HepG2 (cell line): ENCODE measurements at regions not wholly inside any gene's neighbourhood (a gene's known extent, or its start where the extent isn't known, plus 50 kb on each side); places are given as distances from the start of the nearest gene placed in this dataset.

ENCODE experiments used
- AGO2 ChIP-seq: fragments of 200-400 bp; formaldehyde crosslinking; optimal IDR thresholded peaks from 2 replicates; pipeline ENCODE3; 2017; ENCODE audit warnings: mild to moderate bottlenecking, low read depth, low read length, moderate library complexity
- CAMTA2 ChIP-seq: sonication (generic); formaldehyde crosslinking; IDR thresholded peaks from 2 replicates; pipeline ENCODE4 v1.4.0; 2020; ENCODE audit warnings: mild to moderate bottlenecking, missing genetic modification reagents, borderline replicate concordance
- CEBPG ChIP-seq: IDR thresholded peaks from 2 replicates; pipeline ENCODE4 v1.6.1; 2016
- EZH2 ChIP-seq: conservative IDR thresholded peaks from 2 replicates; pipeline ENCODE4 v1.6.1; 2012; ENCODE audit warnings: mild to moderate bottlenecking, low read depth, low read length, moderate library complexity
- FOXA1 ChIP-seq, 2 experiments: fragments of 450-650 bp in 1 of 2; sonication (generic) in 1 of 2; formaldehyde crosslinking in 1 of 2; IDR thresholded peaks; 2 replicates each; pipeline versions ENCODE4 v1.4.0 to v1.6.1; 2016 to 2020; ENCODE audit warnings: missing genetic modification reagents in 1 of 2
- KLF15 ChIP-seq: sonication (generic); formaldehyde crosslinking; IDR thresholded peaks from 2 replicates; pipeline ENCODE4 v1.8.1; 2023; ENCODE audit warnings: borderline replicate concordance, mild to moderate bottlenecking, inconsistent platforms, missing genetic modification reagents, mixed read lengths
- MED13 ChIP-seq: sonication (generic); formaldehyde crosslinking; IDR thresholded peaks from 2 replicates; pipeline ENCODE4 v1.5.0; 2020; ENCODE audit warnings: missing genetic modification reagents
- MEIS1 ChIP-seq: sonication (generic); formaldehyde crosslinking; IDR thresholded peaks from 2 replicates; pipeline ENCODE4 v1.9.0; 2021; ENCODE audit warnings: mild to moderate bottlenecking, missing genetic modification reagents, moderate library complexity, borderline replicate concordance
- NCOA1 ChIP-seq: sonication (generic); formaldehyde crosslinking; IDR thresholded peaks from 2 replicates; pipeline ENCODE4 v1.9.0; 2021; ENCODE audit warnings: missing genetic modification reagents
- NCOA2 ChIP-seq: sonication (generic); formaldehyde crosslinking; IDR thresholded peaks from 2 replicates; pipeline ENCODE4 v1.8.0; 2022; ENCODE audit warnings: inconsistent platforms
- SNRNP70 ChIP-seq: fragments of 200-400 bp; formaldehyde crosslinking; IDR thresholded peaks from 2 replicates; pipeline ENCODE4 v1.6.1; 2017; ENCODE audit warnings: mild to moderate bottlenecking, low read depth, low read length, moderate library complexity
- STAT5B ChIP-seq: sonication (generic); formaldehyde crosslinking; IDR thresholded peaks from 2 replicates; pipeline ENCODE4 v1.4.0; 2020; ENCODE audit warnings: missing genetic modification reagents
- THAP11 ChIP-seq: IDR thresholded peaks from 2 replicates; pipeline ENCODE4 v1.6.1; 2016; ENCODE audit warnings: missing biosample characterization, missing genetic modification reagents
- U2AF1 ChIP-seq: fragments of 200-400 bp; formaldehyde crosslinking; optimal IDR thresholded peaks from 2 replicates; pipeline ENCODE3; 2017; ENCODE audit warnings: mild to moderate bottlenecking, low read depth, low read length
- ZBTB7A ChIP-seq: sonication (generic); formaldehyde crosslinking; IDR thresholded peaks from 2 replicates; pipeline ENCODE4 v1.8.0; 2022; ENCODE audit warnings: mild to moderate bottlenecking, missing genetic modification reagents
- ZNF10 ChIP-seq: sonication (generic); formaldehyde crosslinking; IDR thresholded peaks from 2 replicates; pipeline ENCODE4 v1.4.0; 2020; ENCODE audit warnings: mild to moderate bottlenecking, low read depth, missing genetic modification reagents, borderline replicate concordance
- ZNF205 ChIP-seq: IDR thresholded peaks from 2 replicates; pipeline ENCODE4 v1.6.1; 2018; ENCODE audit warnings: missing biosample characterization, missing genetic modification reagents
- ZNF446 ChIP-seq: sonication (generic); formaldehyde crosslinking; IDR thresholded peaks from 2 replicates; pipeline ENCODE4 v1.5.0; 2020; ENCODE audit warnings: mild to moderate bottlenecking, missing genetic modification reagents
- ZNF678 ChIP-seq: sonication (generic); formaldehyde crosslinking; IDR thresholded peaks from 2 replicates; pipeline ENCODE4 v1.4.0; 2020; ENCODE audit warnings: mild to moderate bottlenecking, missing genetic modification reagents
- ZNF703 ChIP-seq: sonication (generic); formaldehyde crosslinking; IDR thresholded peaks from 2 replicates; pipeline ENCODE4 v1.5.1; 2020; ENCODE audit warnings: missing genetic modification reagents, mild to moderate bottlenecking, moderate library complexity, borderline replicate concordance
- ZSCAN25 ChIP-seq: sonication (generic); formaldehyde crosslinking; IDR thresholded peaks from 2 replicates; pipeline ENCODE4 v1.8.0; 2022; ENCODE audit warnings: mild to moderate bottlenecking, missing genetic modification reagents
- TF ChIP-seq, protein P1 (sequence below): IDR thresholded peaks from 2 replicates; pipeline ENCODE4 v1.6.1; 2016
- TF ChIP-seq, protein P2 (sequence below): sonication (generic); formaldehyde crosslinking; IDR thresholded peaks from 2 replicates; pipeline ENCODE4 v1.5.0; 2020; ENCODE audit warnings: missing genetic modification reagents
- TF ChIP-seq, protein P3 (sequence below): sonication (generic); formaldehyde crosslinking; IDR thresholded peaks from 2 replicates; pipeline ENCODE4 v1.4.0; 2020; ENCODE audit warnings: missing genetic modification reagents
- TF ChIP-seq, protein P4 (sequence below): sonication (generic); formaldehyde crosslinking; IDR thresholded peaks from 2 replicates; pipeline ENCODE4 v1.5.1; 2020; ENCODE audit warnings: mild to moderate bottlenecking, missing genetic modification reagents, moderate library complexity
- TF ChIP-seq, protein P5 (sequence below): sonication (generic); formaldehyde crosslinking; IDR thresholded peaks from 2 replicates; pipeline ENCODE4 v1.5.1; 2020; ENCODE audit warnings: missing genetic modification reagents, mild to moderate bottlenecking, borderline replicate concordance

DNA sequence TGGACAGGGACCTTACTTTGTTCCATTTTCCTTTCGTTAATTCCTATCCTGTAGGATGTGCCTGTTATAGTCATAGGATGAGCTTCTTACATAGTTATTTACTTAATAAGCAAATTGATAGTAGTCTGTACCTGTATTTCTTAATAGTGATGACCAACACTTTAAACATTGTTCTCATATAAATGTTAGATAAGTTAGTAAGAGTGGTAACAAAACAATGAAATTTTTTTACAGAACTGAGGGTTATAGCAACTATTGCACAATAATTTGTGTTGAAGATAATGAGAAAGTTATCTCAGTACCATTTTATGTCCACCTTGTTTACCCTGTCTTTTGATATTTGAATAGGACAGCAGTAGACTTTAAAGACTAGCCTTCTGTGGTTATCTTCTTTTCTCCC, 162.9 kb upstream of the ELL2 start (continued):
- TF ChIP-seq AGO2 (no peak), CEBPG (peak; percentile 92), ZSCAN25 (CRISPR knock-in tag) (no peak), EZH2 (no peak), ZNF205 (CRISPR knock-in tag) (no peak), MEIS1 (CRISPR knock-in tag) (no peak), STAT5B (CRISPR knock-in tag) (no peak), KLF15 (CRISPR knock-in tag) (no peak), U2AF1 (no peak), SNRNP70 (no peak), ZNF703 (CRISPR knock-in tag) (no peak), ZNF678 (CRISPR knock-in tag) (no peak), THAP11 (CRISPR knock-in tag) (no peak), NCOA2 (CRISPR knock-in tag) (peak; percentile 53; the same call in 1 of the 2 replicates), MED13 (0 out of 2 replicates have a peak, but pooled peaks have one; percentile 26), ZNF446 (no peak), FOXA1 (IDR thresholded peaks at IDR 0.05) (no peak), FOXA1 (CRISPR knock-in tag; IDR thresholded peaks at IDR 0.05) (peak; percentile 54), ZBTB7A (CRISPR knock-in tag) (no peak), NCOA1 (CRISPR knock-in tag) (no peak), CAMTA2 (no peak), ZNF10 (CRISPR knock-in tag) (no peak)
- TF ChIP-seq, protein P1, sequence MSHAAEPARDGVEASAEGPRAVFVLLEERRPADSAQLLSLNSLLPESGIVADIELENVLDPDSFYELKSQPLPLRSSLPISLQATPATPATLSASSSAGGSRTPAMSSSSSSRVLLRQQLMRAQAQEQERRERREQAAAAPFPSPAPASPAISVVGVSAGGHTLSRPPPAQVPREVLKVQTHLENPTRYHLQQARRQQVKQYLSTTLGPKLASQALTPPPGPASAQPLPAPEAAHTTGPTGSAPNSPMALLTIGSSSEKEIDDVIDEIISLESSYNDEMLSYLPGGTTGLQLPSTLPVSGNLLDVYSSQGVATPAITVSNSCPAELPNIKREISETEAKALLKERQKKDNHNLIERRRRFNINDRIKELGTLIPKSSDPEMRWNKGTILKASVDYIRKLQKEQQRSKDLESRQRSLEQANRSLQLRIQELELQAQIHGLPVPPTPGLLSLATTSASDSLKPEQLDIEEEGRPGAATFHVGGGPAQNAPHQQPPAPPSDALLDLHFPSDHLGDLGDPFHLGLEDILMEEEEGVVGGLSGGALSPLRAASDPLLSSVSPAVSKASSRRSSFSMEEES (CRISPR knock-in tag) = no peak
- TF ChIP-seq, protein P2, sequence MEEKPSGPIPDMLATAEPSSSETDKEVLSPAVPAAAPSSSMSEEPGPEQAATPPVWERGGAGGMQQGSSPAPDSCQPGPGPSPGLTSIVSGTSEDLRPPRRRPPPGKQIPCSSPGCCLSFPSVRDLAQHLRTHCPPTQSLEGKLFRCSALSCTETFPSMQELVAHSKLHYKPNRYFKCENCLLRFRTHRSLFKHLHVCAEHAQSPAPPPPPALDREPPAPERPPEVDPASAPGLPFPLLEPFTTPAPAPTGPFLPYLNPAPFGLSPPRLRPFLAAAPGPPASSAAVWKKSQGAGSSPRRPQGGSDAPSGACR (CRISPR knock-in tag) = no peak
- TF ChIP-seq, protein P3, sequence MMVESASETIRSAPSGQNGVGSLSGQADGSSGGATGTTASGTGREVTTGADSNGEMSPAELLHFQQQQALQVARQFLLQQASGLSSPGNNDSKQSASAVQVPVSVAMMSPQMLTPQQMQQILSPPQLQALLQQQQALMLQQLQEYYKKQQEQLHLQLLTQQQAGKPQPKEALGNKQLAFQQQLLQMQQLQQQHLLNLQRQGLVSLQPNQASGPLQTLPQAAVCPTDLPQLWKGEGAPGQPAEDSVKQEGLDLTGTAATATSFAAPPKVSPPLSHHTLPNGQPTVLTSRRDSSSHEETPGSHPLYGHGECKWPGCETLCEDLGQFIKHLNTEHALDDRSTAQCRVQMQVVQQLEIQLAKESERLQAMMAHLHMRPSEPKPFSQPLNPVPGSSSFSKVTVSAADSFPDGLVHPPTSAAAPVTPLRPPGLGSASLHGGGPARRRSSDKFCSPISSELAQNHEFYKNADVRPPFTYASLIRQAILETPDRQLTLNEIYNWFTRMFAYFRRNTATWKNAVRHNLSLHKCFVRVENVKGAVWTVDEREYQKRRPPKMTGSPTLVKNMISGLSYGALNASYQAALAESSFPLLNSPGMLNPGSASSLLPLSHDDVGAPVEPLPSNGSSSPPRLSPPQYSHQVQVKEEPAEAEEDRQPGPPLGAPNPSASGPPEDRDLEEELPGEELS = no peak
- TF ChIP-seq, protein P4, sequence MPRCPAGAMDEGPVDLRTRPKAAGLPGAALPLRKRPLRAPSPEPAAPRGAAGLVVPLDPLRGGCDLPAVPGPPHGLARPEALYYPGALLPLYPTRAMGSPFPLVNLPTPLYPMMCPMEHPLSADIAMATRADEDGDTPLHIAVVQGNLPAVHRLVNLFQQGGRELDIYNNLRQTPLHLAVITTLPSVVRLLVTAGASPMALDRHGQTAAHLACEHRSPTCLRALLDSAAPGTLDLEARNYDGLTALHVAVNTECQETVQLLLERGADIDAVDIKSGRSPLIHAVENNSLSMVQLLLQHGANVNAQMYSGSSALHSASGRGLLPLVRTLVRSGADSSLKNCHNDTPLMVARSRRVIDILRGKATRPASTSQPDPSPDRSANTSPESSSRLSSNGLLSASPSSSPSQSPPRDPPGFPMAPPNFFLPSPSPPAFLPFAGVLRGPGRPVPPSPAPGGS (CRISPR knock-in tag) = no peak
- TF ChIP-seq, protein P5, sequence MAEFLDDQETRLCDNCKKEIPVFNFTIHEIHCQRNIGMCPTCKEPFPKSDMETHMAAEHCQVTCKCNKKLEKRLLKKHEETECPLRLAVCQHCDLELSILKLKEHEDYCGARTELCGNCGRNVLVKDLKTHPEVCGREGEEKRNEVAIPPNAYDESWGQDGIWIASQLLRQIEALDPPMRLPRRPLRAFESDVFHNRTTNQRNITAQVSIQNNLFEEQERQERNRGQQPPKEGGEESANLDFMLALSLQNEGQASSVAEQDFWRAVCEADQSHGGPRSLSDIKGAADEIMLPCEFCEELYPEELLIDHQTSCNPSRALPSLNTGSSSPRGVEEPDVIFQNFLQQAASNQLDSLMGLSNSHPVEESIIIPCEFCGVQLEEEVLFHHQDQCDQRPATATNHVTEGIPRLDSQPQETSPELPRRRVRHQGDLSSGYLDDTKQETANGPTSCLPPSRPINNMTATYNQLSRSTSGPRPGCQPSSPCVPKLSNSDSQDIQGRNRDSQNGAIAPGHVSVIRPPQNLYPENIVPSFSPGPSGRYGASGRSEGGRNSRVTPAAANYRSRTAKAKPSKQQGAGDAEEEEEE (CRISPR knock-in tag) = no peak
